Mesothelial cell of epicardium (in vitro differentiated cells): ENCODE measurements at regions not wholly inside any gene's neighbourhood (a gene's known extent, or its start where the extent isn't known, plus 50 kb on each side); places are given as distances from the start of the nearest gene placed in this dataset.

ENCODE experiments used
- DNase-seq, 2 experiments: peaks; one replicate each; pipeline ENCODE4 v3.0.0; 2021; ENCODE audit warnings: low spot score in 2 of 2; ENCODE audit not compliant: unreplicated experiment in 2 of 2
- H3K27ac Mint-ChIP-seq: 2 replicates; pipeline ENCODE4 v1.8.0; 2021; ENCODE audit warnings: mixed read lengths
- H3K27me3 Mint-ChIP-seq: 2 replicates; pipeline ENCODE4 v1.8.0; 2021; ENCODE audit warnings: low read depth, mixed read lengths
- H3K36me3 Mint-ChIP-seq: 2 replicates; pipeline ENCODE4 v1.8.0; 2021; ENCODE audit warnings: mixed read lengths
- H3K4me1 Mint-ChIP-seq: 2 replicates; pipeline ENCODE4 v1.8.0; 2021; ENCODE audit warnings: mixed read lengths
- H3K4me3 Mint-ChIP-seq: 2 replicates; pipeline ENCODE4 v1.8.0; 2021; ENCODE audit warnings: mild to moderate bottlenecking, moderate library complexity, mixed read lengths
- H3K9me3 Mint-ChIP-seq: 2 replicates; pipeline ENCODE4 v1.8.0; 2021; ENCODE audit warnings: mixed read lengths
- TF ChIP-seq, protein P1 (sequence below): fragments of 200-600 bp; sonication (generic); IDR thresholded peaks from one replicate; pipeline ENCODE4 v1.5.0; 2021; ENCODE audit warnings: antibody characterized with exemption; ENCODE audit not compliant: unreplicated experiment

DNA sequence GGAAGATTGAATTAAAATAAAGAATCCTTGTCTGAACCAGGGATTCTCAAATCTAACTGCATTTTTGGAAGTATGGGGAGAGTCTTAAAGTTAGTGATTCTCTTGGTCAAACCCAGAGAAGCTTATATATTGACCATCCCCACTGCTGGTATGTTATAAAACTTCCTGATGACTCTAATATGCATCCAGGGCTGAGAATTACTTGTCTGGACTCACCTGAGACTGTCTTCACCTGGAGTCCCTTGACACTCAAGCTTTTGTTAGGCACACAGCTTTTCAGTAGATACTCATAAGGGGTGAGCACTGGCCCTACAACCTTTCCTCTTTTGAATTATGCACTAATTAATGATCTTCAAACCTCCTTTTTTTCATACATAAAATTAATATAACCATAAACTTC is 149.6 kb upstream of the GULP1 start:
- no peaks in the 10 kb centered on the region for H3K27me3 Mint-ChIP-seq
- TF ChIP-seq, protein P1, sequence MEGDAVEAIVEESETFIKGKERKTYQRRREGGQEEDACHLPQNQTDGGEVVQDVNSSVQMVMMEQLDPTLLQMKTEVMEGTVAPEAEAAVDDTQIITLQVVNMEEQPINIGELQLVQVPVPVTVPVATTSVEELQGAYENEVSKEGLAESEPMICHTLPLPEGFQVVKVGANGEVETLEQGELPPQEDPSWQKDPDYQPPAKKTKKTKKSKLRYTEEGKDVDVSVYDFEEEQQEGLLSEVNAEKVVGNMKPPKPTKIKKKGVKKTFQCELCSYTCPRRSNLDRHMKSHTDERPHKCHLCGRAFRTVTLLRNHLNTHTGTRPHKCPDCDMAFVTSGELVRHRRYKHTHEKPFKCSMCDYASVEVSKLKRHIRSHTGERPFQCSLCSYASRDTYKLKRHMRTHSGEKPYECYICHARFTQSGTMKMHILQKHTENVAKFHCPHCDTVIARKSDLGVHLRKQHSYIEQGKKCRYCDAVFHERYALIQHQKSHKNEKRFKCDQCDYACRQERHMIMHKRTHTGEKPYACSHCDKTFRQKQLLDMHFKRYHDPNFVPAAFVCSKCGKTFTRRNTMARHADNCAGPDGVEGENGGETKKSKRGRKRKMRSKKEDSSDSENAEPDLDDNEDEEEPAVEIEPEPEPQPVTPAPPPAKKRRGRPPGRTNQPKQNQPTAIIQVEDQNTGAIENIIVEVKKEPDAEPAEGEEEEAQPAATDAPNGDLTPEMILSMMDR: no peak
- no peak overlapping the region for H3K4me3 Mint-ChIP-seq
- H3K9me3 Mint-ChIP-seq: no peaks in the 10 kb centered on the region
- H3K4me1 Mint-ChIP-seq: no peaks in the 10 kb centered on the region
- no peak for DNase-seq
- H3K36me3 Mint-ChIP-seq: no peaks in the 10 kb centered on the region
- H3K27ac Mint-ChIP-seq: no peak overlapping the region

DNA sequence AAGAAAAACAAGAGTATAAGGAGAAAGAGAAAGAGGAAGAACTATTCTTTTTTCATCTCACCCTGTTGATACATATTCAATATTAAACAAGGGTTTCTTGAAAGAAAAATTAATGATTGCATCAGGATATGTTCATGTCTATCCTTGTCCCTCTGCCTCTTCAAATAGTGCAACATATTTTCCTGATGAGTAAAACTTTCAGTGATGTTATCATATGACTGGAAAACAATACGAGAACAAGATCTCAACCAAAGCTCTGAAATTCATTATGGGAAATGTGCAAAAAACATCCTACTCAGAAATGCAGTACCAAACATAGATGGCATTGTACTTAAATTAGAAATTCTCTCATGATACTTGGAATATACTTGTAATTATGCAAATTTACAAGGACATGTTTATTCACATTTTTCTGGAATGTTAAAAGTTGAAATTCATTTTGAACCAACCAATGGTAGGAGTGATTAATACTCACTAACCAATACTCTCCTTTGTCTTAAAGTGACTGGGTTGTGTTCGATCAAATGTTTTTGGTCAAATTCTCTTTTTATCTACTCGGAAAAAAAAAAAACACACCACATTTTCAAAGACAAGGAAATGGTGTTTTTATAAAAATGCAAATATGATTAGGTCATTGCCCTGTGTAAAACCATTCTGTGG is 148.9 kb upstream of the GULP1 start:
- H3K4me1 Mint-ChIP-seq: no peaks in the 10 kb centered on the region
- DNase-seq: no peak
- H3K27ac Mint-ChIP-seq: no peak overlapping the region
- TF ChIP-seq, protein P1: no peak
- no peak overlapping the region for H3K4me3 Mint-ChIP-seq
- H3K27me3 Mint-ChIP-seq: no peaks in the 10 kb centered on the region
- H3K9me3 Mint-ChIP-seq: no peaks in the 10 kb centered on the region
- no peaks in the 10 kb centered on the region for H3K36me3 Mint-ChIP-seq

DNA sequence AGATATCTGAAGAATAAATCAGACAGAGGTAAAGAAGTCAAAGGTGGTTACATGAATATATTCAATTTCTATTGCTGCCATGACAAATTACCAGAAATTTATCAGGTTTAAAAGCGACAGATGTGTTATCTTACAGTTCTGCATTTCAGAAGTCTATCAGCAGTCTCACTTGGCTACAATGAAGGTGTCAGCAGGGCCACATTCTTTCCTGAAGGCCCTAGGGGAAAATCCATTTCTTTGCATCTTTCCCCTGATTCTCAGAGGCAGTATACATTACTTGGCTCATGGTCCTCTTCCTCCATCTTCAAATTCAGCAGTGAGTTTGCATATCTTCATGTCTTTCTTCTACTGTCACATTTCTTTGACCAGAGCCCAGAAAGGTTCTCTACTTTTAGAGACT is 145.8 kb upstream of the GULP1 start:
- H3K4me3 Mint-ChIP-seq: no peak overlapping the region
- H3K4me1 Mint-ChIP-seq: no peaks in the 10 kb centered on the region
- DNase-seq: no peak
- H3K36me3 Mint-ChIP-seq: no peaks in the 10 kb centered on the region
- H3K27ac Mint-ChIP-seq: no peak overlapping the region
- no peaks in the 10 kb centered on the region for H3K9me3 Mint-ChIP-seq
- no peaks in the 10 kb centered on the region for H3K27me3 Mint-ChIP-seq
- TF ChIP-seq, protein P1: no peak

DNA sequence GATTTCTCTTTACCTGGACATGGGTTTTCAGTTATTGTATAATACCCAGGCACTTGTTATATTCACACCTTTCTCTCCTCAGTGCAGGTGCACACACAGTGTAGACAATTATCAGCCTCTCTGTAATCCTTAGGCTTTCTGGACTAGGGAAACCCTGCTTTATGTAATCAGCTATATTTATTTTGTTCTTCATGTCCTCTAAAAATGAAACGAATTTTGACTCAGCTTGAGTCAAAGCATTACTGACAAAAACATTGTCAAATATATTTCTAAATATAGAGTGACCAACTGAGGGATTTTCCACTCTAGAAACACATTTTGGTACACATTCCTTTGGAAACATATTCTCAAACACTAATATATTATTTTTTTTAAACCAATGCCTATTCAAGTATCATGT is 144.8 kb upstream of the GULP1 start:
- TF ChIP-seq, protein P1: no peak
- no peaks in the 10 kb centered on the region for H3K27me3 Mint-ChIP-seq
- DNase-seq: no peak
- H3K4me3 Mint-ChIP-seq: no peak overlapping the region
- no peaks in the 10 kb centered on the region for H3K9me3 Mint-ChIP-seq
- no peaks in the 10 kb centered on the region for H3K4me1 Mint-ChIP-seq
- no peaks in the 10 kb centered on the region for H3K36me3 Mint-ChIP-seq
- H3K27ac Mint-ChIP-seq: no peak overlapping the region

DNA sequence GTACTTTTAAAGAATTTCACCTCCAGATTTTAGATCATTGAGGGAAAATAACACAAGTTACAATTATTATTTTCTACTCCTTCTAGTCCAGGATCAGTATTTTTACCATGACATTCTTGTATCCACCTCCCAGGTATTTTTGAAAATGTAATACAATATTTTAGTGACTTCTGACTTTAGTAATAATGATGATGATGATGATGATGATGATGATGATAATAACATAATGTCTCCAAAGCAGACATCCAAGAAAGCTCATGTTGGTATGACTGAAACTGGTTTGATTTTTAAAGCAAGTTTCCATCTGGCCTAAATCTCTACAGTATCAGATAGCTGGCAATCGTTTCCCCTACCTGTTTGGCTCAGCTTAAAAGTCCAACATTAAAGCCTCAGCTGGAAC is 140.0 kb upstream of the GULP1 start:
- no peaks in the 10 kb centered on the region for H3K27me3 Mint-ChIP-seq
- no peaks in the 10 kb centered on the region for H3K9me3 Mint-ChIP-seq
- H3K27ac Mint-ChIP-seq: no peak overlapping the region
- H3K4me1 Mint-ChIP-seq: no peaks in the 10 kb centered on the region
- H3K4me3 Mint-ChIP-seq: no peak overlapping the region
- TF ChIP-seq, protein P1: no peak
- DNase-seq: no peak
- H3K36me3 Mint-ChIP-seq: no peaks in the 10 kb centered on the region
